HL-60 (cell line): ENCODE measurements at regions not wholly inside any gene's neighbourhood (a gene's known extent, or its start where the extent isn't known, plus 50 kb on each side); places are given as distances from the start of the nearest gene placed in this dataset.

Experiments used
- DNase-seq, 2 experiments: peaks; one replicate each; pipeline ENCODE4 v3.0.0-alpha.2; 2010 to 2020; ENCODE audit warnings: low read depth in 1 of 2, low spot score in 1 of 2
- H3K27ac ChIP-seq: fragments of 250-450 bp; sonication (Bioruptor Pico); replicated peaks from 2 replicates; pipeline ENCODE4 v1.5.1; 2020; ENCODE audit warnings: mild to moderate bottlenecking, moderate library complexity
- H3K27me3 ChIP-seq: fragments of 250-450 bp; sonication (Bioruptor Pico); 2 replicates; pipeline ENCODE4 v1.5.1; 2021; ENCODE audit warnings: mild to moderate bottlenecking, moderate library complexity; ENCODE audit not compliant: insufficient read depth, poor library complexity, severe bottlenecking
- H3K4me3 ChIP-seq: replicated peaks from 2 replicates; pipeline ENCODE4 v1.5.1; 2011; ENCODE audit warnings: mild to moderate bottlenecking, control low read depth, low read length; ENCODE audit not compliant: insufficient read depth
- GABPA ChIP-seq: IDR thresholded peaks from 2 replicates; pipeline ENCODE4 v1.6.1; 2012; ENCODE audit warnings: low read depth
- POLR2AphosphoS5 ChIP-seq: IDR thresholded peaks from 2 replicates; pipeline ENCODE4 v1.6.1; 2012; ENCODE audit warnings: low read depth
- REST ChIP-seq: IDR thresholded peaks from 2 replicates; pipeline ENCODE4 v1.6.1; 2012; ENCODE audit warnings: low read depth; ENCODE audit not compliant: insufficient replicate concordance
- SPI1 ChIP-seq: IDR thresholded peaks from 2 replicates; pipeline ENCODE4 v1.6.1; 2012; ENCODE audit warnings: low read depth, mild to moderate bottlenecking, borderline replicate concordance
- TF ChIP-seq, protein P1 (sequence below): IDR thresholded peaks from one replicate; pipeline ENCODE4 v1.5.1; 2011; ENCODE audit warnings: low read length, control low read depth, inconsistent platforms; ENCODE audit not compliant: insufficient read depth

DNA sequence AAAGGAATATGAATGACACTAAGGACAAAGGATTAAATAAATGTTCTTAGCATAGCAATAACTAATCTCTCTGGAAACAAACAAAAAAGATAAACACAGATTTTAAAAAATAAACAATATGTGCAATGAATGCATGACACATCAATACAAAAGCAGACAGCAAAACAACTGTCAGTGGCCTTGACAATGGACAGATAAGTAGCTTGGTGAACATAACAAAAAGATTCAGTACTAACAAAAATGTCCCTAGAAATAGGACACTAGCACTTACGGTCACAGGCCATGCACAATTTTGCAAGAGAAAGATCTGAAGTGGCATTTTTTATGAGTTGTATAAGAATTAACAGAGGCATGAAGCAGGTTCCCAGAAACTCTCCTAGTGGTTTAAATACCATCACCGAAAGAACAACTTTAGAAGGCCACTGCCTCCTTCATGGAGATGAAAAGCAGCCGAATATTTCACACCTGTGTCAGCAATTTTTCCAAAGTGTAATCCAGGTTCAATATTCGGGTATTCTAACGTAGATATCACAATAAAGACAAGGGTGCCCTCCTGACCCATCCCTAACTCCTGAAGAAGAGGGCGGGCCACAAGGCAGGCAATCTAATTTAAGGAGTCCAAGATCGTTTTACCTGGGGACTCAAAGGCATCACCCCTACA lies 231.3 kb upstream of the MKLN1 start:
- H3K27ac ChIP-seq: no peak overlapping the region
- no peaks in the 10 kb centered on the region for H3K27me3 ChIP-seq
- TF ChIP-seq, protein P1, sequence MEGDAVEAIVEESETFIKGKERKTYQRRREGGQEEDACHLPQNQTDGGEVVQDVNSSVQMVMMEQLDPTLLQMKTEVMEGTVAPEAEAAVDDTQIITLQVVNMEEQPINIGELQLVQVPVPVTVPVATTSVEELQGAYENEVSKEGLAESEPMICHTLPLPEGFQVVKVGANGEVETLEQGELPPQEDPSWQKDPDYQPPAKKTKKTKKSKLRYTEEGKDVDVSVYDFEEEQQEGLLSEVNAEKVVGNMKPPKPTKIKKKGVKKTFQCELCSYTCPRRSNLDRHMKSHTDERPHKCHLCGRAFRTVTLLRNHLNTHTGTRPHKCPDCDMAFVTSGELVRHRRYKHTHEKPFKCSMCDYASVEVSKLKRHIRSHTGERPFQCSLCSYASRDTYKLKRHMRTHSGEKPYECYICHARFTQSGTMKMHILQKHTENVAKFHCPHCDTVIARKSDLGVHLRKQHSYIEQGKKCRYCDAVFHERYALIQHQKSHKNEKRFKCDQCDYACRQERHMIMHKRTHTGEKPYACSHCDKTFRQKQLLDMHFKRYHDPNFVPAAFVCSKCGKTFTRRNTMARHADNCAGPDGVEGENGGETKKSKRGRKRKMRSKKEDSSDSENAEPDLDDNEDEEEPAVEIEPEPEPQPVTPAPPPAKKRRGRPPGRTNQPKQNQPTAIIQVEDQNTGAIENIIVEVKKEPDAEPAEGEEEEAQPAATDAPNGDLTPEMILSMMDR: no peak
- no peak for TF ChIP-seq GABPA
- no peak for TF ChIP-seq POLR2AphosphoS5
- no peak for TF ChIP-seq REST
- no peak for TF ChIP-seq SPI1
- no peak for DNase-seq
- no peak overlapping the region for H3K4me3 ChIP-seq

- TF ChIP-seq POLR2AphosphoS5 (no peak), SPI1 (no peak), GABPA (no peak), REST (no peak)
- TF ChIP-seq, protein P1: no peak
- no peak overlapping the region for H3K4me3 ChIP-seq
- no peak overlapping the region for H3K27ac ChIP-seq
- DNase-seq: no peak
- no peaks in the 10 kb centered on the region for H3K27me3 ChIP-seq
These were observed 229.9 kb upstream of the MKLN1 start for GRCh38 chr7:131097662-131098376.

DNA sequence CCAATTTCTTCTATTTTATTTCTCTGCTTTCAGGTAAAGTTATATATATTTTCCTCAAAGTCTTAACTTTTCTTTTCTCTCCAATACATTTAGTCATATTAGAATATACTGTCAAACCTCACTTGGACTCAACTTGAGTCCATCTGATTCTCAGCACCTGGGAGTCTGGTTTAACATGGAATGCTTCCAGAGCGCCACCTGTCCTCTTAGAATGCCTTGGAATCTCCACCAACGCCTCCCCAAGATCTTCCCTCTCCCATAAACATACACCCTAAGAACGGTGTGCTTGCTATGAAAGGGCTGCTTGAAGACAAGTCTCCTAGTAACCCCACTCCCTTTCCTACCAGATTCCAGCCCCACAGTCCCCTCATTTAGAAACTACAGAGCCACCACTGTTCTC lies 229.1 kb upstream of the MKLN1 start:
- DNase-seq: no peak
- no peak for TF ChIP-seq SPI1
- TF ChIP-seq GABPA: no peak
- no peak for TF ChIP-seq POLR2AphosphoS5
- TF ChIP-seq, protein P1: no peak
- no peak for TF ChIP-seq REST
- Histone ChIP-seq H3K4me3 (no peak overlapping the region), H3K27ac (no peak overlapping the region), H3K27me3 (no peaks in the 10 kb centered on the region)
